ENCODE measurements at regions not wholly inside any gene's neighbourhood (a gene's known extent, or its start where the extent isn't known, plus 50 kb on each side); places are given as distances from the start of the nearest gene placed in this dataset.

GRCh38 chr9:79447308-79447605, 124.5 kb upstream of the TLE4 start:
- in situ Hi-C loops (cut with HindIII; ENCODE audit: low sequenced_read_pairs): no loop called here
- TF ChIP-seq CTCF (IDR thresholded peaks at IDR 0.05; ENCODE audit: low read depth, low read length, missing control alignments): no peak
- DNase-seq (ENCODE audit: low read depth): no peak
- H3K4me3 ChIP-seq (ENCODE audit: low read depth, low read length): no peak overlapping the region

- no peak overlapping the region for H3K4me3 ChIP-seq (ENCODE audit: low read depth, low read length)
- no peak for DNase-seq (ENCODE audit: low read depth)
- in situ Hi-C loops (cut with HindIII; ENCODE audit: low sequenced_read_pairs): no loop called here
- no peak for TF ChIP-seq CTCF (IDR thresholded peaks at IDR 0.05; ENCODE audit: low read depth, low read length, missing control alignments)
Observed at GRCh38 chr9:79447762-79448161, 124.0 kb upstream of the TLE4 start.

- H3K4me3 ChIP-seq (ENCODE audit: low read depth, low read length): no peak overlapping the region
- TF ChIP-seq CTCF (IDR thresholded peaks at IDR 0.05; ENCODE audit: low read depth, low read length, missing control alignments): no peak
- no peak for DNase-seq (ENCODE audit: low read depth)
- in situ Hi-C loops (cut with HindIII; ENCODE audit: low sequenced_read_pairs): no loop called here
Observed at GRCh38 chr9:79452265-79452664, 119.5 kb upstream of the TLE4 start.

GRCh38 chr9:79461712-79462111, 110.1 kb upstream of the TLE4 start:
- in situ Hi-C loops (cut with HindIII; ENCODE audit: low sequenced_read_pairs): no loop called here
- no peak overlapping the region for H3K4me3 ChIP-seq (ENCODE audit: low read depth, low read length)
- no peak for DNase-seq (ENCODE audit: low read depth)
- TF ChIP-seq CTCF (IDR thresholded peaks at IDR 0.05; ENCODE audit: low read depth, low read length, missing control alignments): no peak

- in situ Hi-C loops (cut with HindIII; ENCODE audit: low sequenced_read_pairs): no loop called here
- TF ChIP-seq CTCF (IDR thresholded peaks at IDR 0.05; ENCODE audit: low read depth, low read length, missing control alignments): no peak
- no peak for DNase-seq (ENCODE audit: low read depth)
- H3K4me3 ChIP-seq (ENCODE audit: low read depth, low read length): no peak overlapping the region
Observed at GRCh38 chr9:79465156-79465555, 106.6 kb upstream of the TLE4 start.

GRCh38 chr9:79469164-79469563, 102.6 kb upstream of the TLE4 start:
- in situ Hi-C loops (cut with HindIII; ENCODE audit: low sequenced_read_pairs): no loop called here
- DNase-seq (ENCODE audit: low read depth): no peak
- TF ChIP-seq CTCF (IDR thresholded peaks at IDR 0.05; ENCODE audit: low read depth, low read length, missing control alignments): no peak
- H3K4me3 ChIP-seq (ENCODE audit: low read depth, low read length): no peak overlapping the region

- no peak for DNase-seq (ENCODE audit: low read depth)
- TF ChIP-seq CTCF (IDR thresholded peaks at IDR 0.05; ENCODE audit: low read depth, low read length, missing control alignments): no peak
- in situ Hi-C loops (cut with HindIII; ENCODE audit: low sequenced_read_pairs): no loop called here
- H3K4me3 ChIP-seq (ENCODE audit: low read depth, low read length): no peak overlapping the region
Observed at GRCh38 chr9:79470954-79471353, 100.8 kb upstream of the TLE4 start.
